HG03469 (cell line): ENCODE measurements at regions not wholly inside any gene's neighbourhood (a gene's known extent, or its start where the extent isn't known, plus 50 kb on each side); places are given as distances from the start of the nearest gene placed in this dataset.

ENCODE experiments used
- ATAC-seq: cut with Tn5 transposase; IDR thresholded peaks from one replicate; pipeline ENCODE4 v1.9.1; 2021; ENCODE audit warnings: mild to moderate bottlenecking, moderate library complexity, moderate number of reproducible peaks; ENCODE audit not compliant: unreplicated experiment

GRCh38 chr13:104015646-104016396, 949.6 kb upstream of the SLC10A2 start:
- ATAC-seq, result no peak

- no peak for ATAC-seq
Observed at GRCh38 chr13:104014803-104015645, 948.8 kb upstream of the SLC10A2 start.

GRCh38 chr13:104011505-104012241, 945.5 kb upstream of the SLC10A2 start:
- no peak for ATAC-seq

GRCh38 chr13:104008541-104009435, 942.6 kb upstream of the SLC10A2 start:
- ATAC-seq, result no peak

GRCh38 chr13:104008075-104008474, 941.9 kb upstream of the SLC10A2 start:
- no peak for ATAC-seq

- ATAC-seq, result no peak
Observed at GRCh38 chr13:104006625-104007075, 940.4 kb upstream of the SLC10A2 start.

GRCh38 chr13:104004572-104004971, 938.4 kb upstream of the SLC10A2 start:
- ATAC-seq, result no peak

GRCh38 chr13:104002216-104002615, 936.0 kb upstream of the SLC10A2 start:
- ATAC-seq, result no peak

GRCh38 chr13:104001766-104002165, 935.5 kb upstream of the SLC10A2 start:
- ATAC-seq, result no peak

GRCh38 chr13:103996733-103997132, 930.5 kb upstream of the SLC10A2 start:
- ATAC-seq, result no peak

GRCh38 chr13:103983948-103984347, 917.7 kb upstream of the SLC10A2 start:
- no peak for ATAC-seq

GRCh38 chr13:103976371-103976770, 910.2 kb upstream of the SLC10A2 start:
- no peak for ATAC-seq

- ATAC-seq, result no peak
Observed at GRCh38 chr13:103973740-103974139, 907.5 kb upstream of the SLC10A2 start.

GRCh38 chr13:103969520-103970050, 903.4 kb upstream of the SLC10A2 start:
- no peak for ATAC-seq

- no peak for ATAC-seq
Observed at GRCh38 chr13:103965506-103966243, 899.5 kb upstream of the SLC10A2 start.

- ATAC-seq, result no peak
Observed at GRCh38 chr13:103961784-103962183, 895.6 kb upstream of the SLC10A2 start.

GRCh38 chr13:103961129-103961528, 894.9 kb upstream of the SLC10A2 start:
- ATAC-seq, result no peak

- ATAC-seq, result no peak
Observed at GRCh38 chr13:103960001-103960400, 893.8 kb upstream of the SLC10A2 start.

GRCh38 chr13:103958691-103959090, 892.5 kb upstream of the SLC10A2 start:
- no peak for ATAC-seq
